Gastrocnemius medialis (tissue), 4 donors: ENCODE measurements at regions not wholly inside any gene's neighbourhood (a gene's known extent, or its start where the extent isn't known, plus 50 kb on each side); places are given as distances from the start of the nearest gene placed in this dataset.

Experiments
- ATAC-seq, 2 donors: fragments of 150-250 bp; one replicate each; pipeline ENCODE4 v1.9.1; 2016
- DNase-seq, 2 donors: peaks; one replicate each; pipeline ENCODE4 v3.0.0-alpha.2; 2019
- H3K27ac ChIP-seq, 4 donors: fragments of 200-600 bp; sonication (generic); 1 replicate in 1 of 4; 2 replicates in 3 of 4; pipeline ENCODE4 v1.5.1; 2016 to 2018; ENCODE audit warnings: mild to moderate bottlenecking in 2 of 4, moderate library complexity in 1 of 4
- H3K27me3 ChIP-seq, 3 donors: fragments of 200-600 bp; sonication (generic) in 2 of 3; 1 replicate in 1 of 3; 2 replicates in 2 of 3; pipeline versions ENCODE4 v1.5.1 to v1.6.0; 2016 to 2019; ENCODE audit warnings: mild to moderate bottlenecking in 1 of 3, moderate library complexity in 1 of 3
- H3K36me3 ChIP-seq, 2 donors: fragments of 200-600 bp; sonication (generic) in 1 of 2; one replicate each; pipeline ENCODE4 v1.5.1; 2017 to 2018
- H3K4me1 ChIP-seq, 2 donors: fragments of 200-600 bp; sonication (generic) in 1 of 2; one replicate each; pipeline ENCODE4 v1.5.1; 2016 to 2017; ENCODE audit warnings: mild to moderate bottlenecking in 2 of 2
- H3K4me3 ChIP-seq, 4 donors: fragments of 200-600 bp; sonication (generic) in 3 of 4; 1 replicate in 1 of 4; 2 replicates in 3 of 4; pipeline ENCODE4 v1.5.1; 2016 to 2019; ENCODE audit warnings: mild to moderate bottlenecking in 2 of 4
- H3K9me3 ChIP-seq, 3 donors: fragments of 200-600 bp; sonication (generic) in 2 of 3; 1 replicate in 1 of 3; 2 replicates in 2 of 3; pipeline ENCODE4 v1.5.1; 2016 to 2019
- POLR2A ChIP-seq, 2 donors: fragments of 450-650 bp; IDR thresholded peaks; one replicate each; pipeline ENCODE4 v1.6.1; 2017; ENCODE audit warnings: antibody characterized with exemption in 2 of 2, mild to moderate bottlenecking in 2 of 2, moderate library complexity in 2 of 2
- in situ Hi-C, 4 donors: fragments of 200-750 bp; cut with MboI; loops; one replicate each; pipeline versions ENCODE4 v1.15.0 to v1.8.0; 2017; ENCODE audit warnings: low sequenced_read_pairs in 4 of 4
- intact Hi-C: fragments of 100-400 bp; cut with DNase I; formaldehyde crosslinking; loops from one replicate; pipeline ENCODE4 v1.15.1; 2023; ENCODE audit warnings: low total_unique reads
- TF ChIP-seq, protein P1 (sequence below), 5 experiments: fragments of 450-650 bp in 3 of 5; fragments of 200-600 bp in 2 of 5; sonication (generic) in 2 of 5; IDR thresholded peaks in 4 of 5; conservative IDR thresholded peaks in 1 of 5; 1 replicate in 4 of 5; 2 replicates in 1 of 5; pipeline ENCODE4 v1.5.1; 2016 to 2019; ENCODE audit warnings: antibody characterized with exemption in 5 of 5, mild to moderate bottlenecking in 3 of 5, moderate library complexity in 3 of 5

DNA sequence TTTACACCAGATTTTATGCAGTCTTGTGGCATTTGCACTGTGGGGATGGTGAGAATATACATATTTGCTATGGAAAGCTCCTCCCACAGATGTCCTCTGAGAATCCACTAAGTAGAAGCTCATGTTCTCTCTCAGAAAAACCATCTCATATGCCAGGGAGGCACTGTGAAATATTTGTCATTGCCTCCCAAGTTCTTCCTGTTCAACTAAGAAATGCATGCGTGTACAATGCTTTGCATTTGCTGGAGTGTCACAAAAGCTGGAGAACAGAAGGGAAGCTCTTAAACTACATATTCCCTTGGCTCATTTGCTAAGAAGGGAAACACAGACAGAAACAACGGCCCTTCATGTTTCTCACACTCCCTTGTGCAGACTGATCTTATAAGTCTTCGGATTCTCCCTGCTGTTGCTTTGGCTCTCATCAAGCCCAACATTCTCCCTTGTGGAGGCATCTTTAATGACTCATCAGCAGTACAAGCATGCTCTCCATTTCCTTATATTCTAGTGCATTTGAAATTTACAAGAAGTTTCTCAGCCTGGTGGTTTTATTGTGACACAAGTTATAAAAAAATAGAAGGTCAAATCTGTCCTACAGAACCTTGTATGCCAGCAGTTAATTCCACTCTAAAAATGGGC is 220.6 kb downstream of the TRIM36 start:
- intact Hi-C loops = no loop called here
- Histone ChIP-seq H3K9me3 (no peaks in the 10 kb centered on the region), H3K27ac (no peak overlapping the region), H3K4me1 (no peaks in the 10 kb centered on the region), H3K4me3 (no peak overlapping the region), H3K36me3 (no peaks in the 10 kb centered on the region), H3K27me3 (no peaks in the 10 kb centered on the region)
- DNase-seq (no peak), ATAC-seq (no peak)
- TF ChIP-seq, protein P1, sequence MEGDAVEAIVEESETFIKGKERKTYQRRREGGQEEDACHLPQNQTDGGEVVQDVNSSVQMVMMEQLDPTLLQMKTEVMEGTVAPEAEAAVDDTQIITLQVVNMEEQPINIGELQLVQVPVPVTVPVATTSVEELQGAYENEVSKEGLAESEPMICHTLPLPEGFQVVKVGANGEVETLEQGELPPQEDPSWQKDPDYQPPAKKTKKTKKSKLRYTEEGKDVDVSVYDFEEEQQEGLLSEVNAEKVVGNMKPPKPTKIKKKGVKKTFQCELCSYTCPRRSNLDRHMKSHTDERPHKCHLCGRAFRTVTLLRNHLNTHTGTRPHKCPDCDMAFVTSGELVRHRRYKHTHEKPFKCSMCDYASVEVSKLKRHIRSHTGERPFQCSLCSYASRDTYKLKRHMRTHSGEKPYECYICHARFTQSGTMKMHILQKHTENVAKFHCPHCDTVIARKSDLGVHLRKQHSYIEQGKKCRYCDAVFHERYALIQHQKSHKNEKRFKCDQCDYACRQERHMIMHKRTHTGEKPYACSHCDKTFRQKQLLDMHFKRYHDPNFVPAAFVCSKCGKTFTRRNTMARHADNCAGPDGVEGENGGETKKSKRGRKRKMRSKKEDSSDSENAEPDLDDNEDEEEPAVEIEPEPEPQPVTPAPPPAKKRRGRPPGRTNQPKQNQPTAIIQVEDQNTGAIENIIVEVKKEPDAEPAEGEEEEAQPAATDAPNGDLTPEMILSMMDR (IDR thresholded peaks at IDR 0.05 in 4 of 5, conservative IDR thresholded peaks at IDR 0.05 in 1 of 5) = no peak
- no peak for TF ChIP-seq POLR2A (IDR thresholded peaks at IDR 0.05)
- in situ Hi-C loops = no loop called here

DNA sequence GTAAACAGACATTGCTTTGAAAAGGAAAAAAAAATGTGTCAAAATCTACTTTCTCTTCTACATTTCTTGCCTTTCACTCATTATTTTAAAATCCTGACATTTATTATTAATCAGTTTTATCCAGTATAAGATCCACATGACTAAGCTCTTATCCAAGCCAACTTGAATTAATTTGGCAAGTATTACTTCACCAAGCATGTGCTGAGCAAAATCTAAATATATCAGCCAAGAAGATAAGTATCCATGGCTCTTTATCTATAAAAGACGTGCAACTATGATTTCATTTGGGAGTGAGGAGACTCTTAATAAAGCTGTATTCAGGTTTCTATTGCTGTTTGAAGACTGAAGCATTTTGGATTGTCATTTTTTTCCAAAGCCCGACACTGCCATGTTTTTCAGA is 221.3 kb downstream of the TRIM36 start:
- intact Hi-C loops = no loop called here
- H3K27ac ChIP-seq = no peak overlapping the region
- TF ChIP-seq POLR2A (IDR thresholded peaks at IDR 0.05) = no peak
- TF ChIP-seq, protein P1 (IDR thresholded peaks at IDR 0.05 in 4 of 5, conservative IDR thresholded peaks at IDR 0.05 in 1 of 5) = no peak
- no peaks in the 10 kb centered on the region for H3K36me3 ChIP-seq
- no peak for DNase-seq
- no peak overlapping the region for H3K4me3 ChIP-seq
- H3K27me3 ChIP-seq = no peaks in the 10 kb centered on the region
- no peaks in the 10 kb centered on the region for H3K9me3 ChIP-seq
- no peaks in the 10 kb centered on the region for H3K4me1 ChIP-seq
- in situ Hi-C loops = no loop called here
- ATAC-seq = no peak

DNA sequence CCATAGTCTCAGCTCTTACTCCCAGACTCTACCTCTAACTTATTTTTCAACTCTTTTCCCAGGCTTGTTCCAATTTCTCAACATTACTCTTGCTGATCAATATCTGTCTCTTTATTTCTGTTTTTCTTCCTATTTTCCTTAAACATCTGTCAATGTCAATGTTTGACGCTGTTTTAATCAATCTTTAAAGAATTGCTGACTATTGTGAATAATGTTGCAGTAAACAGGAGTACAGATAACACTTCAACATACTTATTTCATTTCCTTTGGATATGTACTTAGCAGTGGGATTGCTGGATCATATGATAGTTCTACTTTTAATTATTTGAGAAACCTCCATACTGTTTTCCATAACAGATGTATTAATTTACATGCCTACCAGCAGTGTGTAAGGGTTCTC is 229.0 kb downstream of the TRIM36 start:
- intact Hi-C loops = no loop called here
- H3K9me3 ChIP-seq = no peaks in the 10 kb centered on the region
- ATAC-seq (no peak), DNase-seq (no peak)
- TF ChIP-seq POLR2A (IDR thresholded peaks at IDR 0.05) = no peak
- TF ChIP-seq, protein P1 (IDR thresholded peaks at IDR 0.05 in 4 of 5, conservative IDR thresholded peaks at IDR 0.05 in 1 of 5) = no peak
- no peaks in the 10 kb centered on the region for H3K36me3 ChIP-seq
- no peak overlapping the region for H3K27ac ChIP-seq
- no peaks in the 10 kb centered on the region for H3K27me3 ChIP-seq
- in situ Hi-C loops = no loop called here
- no peak overlapping the region for H3K4me3 ChIP-seq
- H3K4me1 ChIP-seq = no peaks in the 10 kb centered on the region

DNA sequence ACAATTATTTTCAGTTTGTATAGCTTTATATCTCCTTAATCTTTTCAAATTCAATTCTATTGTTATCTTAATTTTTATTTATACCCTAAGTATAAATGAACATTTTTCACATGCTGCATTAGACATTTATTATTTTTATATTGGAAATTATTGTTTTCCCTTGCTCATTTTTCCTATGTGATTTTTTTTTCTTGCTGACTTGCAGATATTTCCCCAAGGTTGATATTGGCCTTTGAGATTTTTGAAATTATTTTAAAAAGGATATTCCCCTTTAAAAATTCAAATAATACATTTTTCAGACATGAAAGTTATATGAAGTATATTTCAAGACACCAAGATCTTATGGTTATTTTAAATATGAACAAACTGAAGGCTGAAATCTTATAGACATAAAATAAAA is 234.2 kb downstream of the TRIM36 start:
- Histone ChIP-seq H3K4me1 (no peaks in the 10 kb centered on the region), H3K36me3 (no peaks in the 10 kb centered on the region), H3K4me3 (no peak overlapping the region), H3K27ac (no peak overlapping the region), H3K9me3 (no peaks in the 10 kb centered on the region), H3K27me3 (no peaks in the 10 kb centered on the region)
- TF ChIP-seq POLR2A (IDR thresholded peaks at IDR 0.05) = no peak
- TF ChIP-seq, protein P1 (IDR thresholded peaks at IDR 0.05 in 4 of 5, conservative IDR thresholded peaks at IDR 0.05 in 1 of 5) = no peak
- in situ Hi-C loops = no loop called here
- ATAC-seq = no peak
- no peak for DNase-seq
- intact Hi-C loops = no loop called here
